ENCODE measurements at regions not wholly inside any gene's neighbourhood (a gene's known extent, or its start where the extent isn't known, plus 50 kb on each side); places are given as distances from the start of the nearest gene placed in this dataset.

DNA sequence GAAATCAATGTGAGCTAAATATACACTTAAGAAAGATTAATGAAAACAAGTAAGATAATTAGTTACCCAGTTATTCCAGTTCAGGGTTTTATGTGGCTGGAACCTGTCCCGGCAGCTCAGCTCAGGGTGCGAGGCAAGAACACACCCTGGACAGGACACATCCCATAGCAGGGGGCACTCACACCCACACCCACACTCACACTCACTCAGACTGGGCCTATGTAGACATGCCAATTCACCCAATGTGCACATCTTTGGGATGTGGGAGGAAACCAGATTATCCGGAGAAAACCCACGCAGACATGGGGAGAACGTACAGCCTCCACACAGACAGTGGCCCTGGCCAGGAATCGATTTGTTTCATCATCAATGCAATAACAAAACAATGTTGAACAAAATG lies 66.0 kb upstream of the TMCC3 start:
- TF ChIP-seq, protein P1, sequence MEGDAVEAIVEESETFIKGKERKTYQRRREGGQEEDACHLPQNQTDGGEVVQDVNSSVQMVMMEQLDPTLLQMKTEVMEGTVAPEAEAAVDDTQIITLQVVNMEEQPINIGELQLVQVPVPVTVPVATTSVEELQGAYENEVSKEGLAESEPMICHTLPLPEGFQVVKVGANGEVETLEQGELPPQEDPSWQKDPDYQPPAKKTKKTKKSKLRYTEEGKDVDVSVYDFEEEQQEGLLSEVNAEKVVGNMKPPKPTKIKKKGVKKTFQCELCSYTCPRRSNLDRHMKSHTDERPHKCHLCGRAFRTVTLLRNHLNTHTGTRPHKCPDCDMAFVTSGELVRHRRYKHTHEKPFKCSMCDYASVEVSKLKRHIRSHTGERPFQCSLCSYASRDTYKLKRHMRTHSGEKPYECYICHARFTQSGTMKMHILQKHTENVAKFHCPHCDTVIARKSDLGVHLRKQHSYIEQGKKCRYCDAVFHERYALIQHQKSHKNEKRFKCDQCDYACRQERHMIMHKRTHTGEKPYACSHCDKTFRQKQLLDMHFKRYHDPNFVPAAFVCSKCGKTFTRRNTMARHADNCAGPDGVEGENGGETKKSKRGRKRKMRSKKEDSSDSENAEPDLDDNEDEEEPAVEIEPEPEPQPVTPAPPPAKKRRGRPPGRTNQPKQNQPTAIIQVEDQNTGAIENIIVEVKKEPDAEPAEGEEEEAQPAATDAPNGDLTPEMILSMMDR (IDR thresholded peaks at IDR 0.05 in 8 of 11, conservative IDR thresholded peaks at IDR 0.05 in 3 of 11), result no peak
- TF ChIP-seq POLR2A (IDR thresholded peaks at IDR 0.05) (no peak), POLR2AphosphoS5 (IDR thresholded peaks at IDR 0.05) (no peak)
